ENCODE measurements at regions not wholly inside any gene's neighbourhood (a gene's known extent, or its start where the extent isn't known, plus 50 kb on each side); places are given as distances from the start of the nearest gene placed in this dataset.
A peak's percentile ranks its signal among the peaks of the same experiment; 100 is the strongest.
"Not testable (repeated sequence)": the region's sequence is repeated elsewhere in the genome, so short reads cannot be mapped to it uniquely, and the experiment has no call there.

DNA sequence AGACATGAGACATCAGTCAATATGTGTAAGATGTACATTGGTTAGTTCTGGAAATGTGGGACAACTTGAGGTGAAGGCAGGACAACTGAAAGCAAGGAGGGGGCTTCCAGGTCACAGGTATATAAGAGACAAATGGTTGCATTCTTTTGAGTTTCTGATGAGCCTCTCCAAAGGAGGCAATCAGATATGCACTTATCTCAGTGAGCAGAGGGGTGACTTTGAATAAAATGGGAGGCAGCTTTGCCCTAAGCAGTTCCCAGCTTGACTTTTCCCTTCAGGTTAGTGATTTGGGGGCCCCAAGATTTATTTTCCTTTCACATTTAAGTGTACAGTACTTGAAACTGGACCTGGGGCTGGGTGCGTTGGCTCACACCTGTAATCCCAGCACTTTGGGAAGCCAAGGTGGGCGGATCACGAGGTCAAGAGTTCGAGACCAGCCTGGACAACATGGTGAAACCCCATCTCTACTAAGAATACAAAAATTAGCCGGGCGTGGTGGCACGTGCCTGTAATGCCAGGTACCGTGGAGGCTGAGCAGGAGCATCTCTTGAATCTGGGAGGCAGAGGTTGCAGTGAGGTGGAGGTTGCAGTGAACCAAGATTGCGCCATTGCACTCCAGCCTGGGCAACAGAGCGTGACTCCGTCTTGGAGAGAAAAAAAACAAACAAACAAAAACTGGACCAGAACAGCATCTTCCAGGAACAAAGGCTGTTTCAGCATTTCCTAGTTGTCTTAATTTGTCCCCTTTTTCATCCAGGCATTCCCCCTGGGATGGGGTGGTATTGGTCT, 130.9 kb upstream of the ZNF746 start:
- DNase-seq, result not testable (repeated sequence)

GRCh38 chr7:149627911-149628310, 130.3 kb upstream of the ZNF746 start:
- DNase-seq, result no peak

DNA sequence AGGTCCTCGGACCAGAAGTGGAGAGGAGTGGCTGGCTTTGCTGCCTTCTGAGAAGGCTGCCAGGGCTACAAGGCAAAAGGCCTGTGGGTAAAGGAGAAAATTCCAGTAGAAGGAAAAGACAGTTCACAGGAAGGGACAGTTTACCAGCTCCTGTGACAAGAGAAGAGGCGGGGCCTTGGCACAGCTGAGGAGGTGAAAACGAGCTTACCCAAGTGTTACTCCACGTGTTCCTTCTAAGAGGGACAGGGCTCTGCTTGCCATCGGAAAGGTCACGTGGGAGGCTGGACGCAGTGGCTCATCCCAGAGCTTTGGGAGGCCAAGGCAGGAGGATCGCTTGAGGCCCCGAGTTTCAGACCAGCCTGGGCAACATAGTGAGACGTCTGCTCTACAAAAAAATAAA, 129.4 kb upstream of the ZNF746 start:
- no peak for DNase-seq

DNA sequence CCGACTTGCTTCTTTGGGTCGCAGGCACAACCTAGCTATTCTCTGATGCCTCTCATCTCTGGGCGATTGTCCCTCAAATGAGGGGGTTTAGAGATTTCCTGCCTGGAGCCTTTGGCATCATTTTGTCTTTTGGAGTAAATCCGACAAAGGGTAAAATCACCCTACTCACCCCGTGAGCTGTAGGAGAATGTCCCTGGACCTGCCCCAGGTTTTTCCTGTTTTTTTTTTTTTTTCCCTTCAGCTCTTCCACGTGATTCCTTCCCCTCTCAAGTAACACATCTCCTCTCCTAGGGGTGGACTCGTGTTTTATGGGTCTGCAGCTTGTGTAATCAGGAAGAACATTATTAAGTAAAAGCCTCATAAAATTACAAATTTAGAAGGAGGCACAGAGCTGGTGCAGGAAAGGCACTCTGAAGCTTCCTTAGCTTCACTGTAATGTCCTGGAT, 128.4 kb upstream of the ZNF746 start:
- no peak for DNase-seq

DNA sequence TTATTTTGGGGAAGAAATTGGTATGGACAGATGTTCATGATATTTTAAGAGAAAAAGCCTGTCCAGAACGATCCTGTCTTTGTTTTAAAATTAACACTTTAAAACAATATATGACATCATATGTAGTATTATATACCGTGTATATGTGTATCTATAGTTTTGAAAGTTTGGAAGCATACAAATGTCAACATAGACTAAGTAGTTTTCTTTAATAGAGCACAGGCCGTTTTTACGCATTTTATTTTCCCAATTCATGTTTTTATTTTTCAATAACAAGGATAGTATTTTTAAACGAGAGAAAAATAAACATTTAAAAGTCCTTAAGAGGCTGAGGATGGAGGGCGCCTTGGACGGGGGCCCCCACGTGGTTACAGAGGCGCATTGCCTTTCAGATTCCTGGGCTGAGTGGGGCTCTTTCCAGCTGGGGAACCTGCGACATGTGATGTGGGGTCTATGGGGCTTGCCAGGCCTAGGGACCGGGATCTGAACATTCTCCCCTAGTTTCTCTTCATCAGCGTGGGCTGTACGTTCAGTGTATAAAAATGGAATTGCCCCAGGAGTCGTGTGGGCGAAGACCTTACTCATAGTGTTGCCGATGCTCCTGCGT, 127.8 kb upstream of the ZNF746 start:
- DNase-seq, result no peak

DNA sequence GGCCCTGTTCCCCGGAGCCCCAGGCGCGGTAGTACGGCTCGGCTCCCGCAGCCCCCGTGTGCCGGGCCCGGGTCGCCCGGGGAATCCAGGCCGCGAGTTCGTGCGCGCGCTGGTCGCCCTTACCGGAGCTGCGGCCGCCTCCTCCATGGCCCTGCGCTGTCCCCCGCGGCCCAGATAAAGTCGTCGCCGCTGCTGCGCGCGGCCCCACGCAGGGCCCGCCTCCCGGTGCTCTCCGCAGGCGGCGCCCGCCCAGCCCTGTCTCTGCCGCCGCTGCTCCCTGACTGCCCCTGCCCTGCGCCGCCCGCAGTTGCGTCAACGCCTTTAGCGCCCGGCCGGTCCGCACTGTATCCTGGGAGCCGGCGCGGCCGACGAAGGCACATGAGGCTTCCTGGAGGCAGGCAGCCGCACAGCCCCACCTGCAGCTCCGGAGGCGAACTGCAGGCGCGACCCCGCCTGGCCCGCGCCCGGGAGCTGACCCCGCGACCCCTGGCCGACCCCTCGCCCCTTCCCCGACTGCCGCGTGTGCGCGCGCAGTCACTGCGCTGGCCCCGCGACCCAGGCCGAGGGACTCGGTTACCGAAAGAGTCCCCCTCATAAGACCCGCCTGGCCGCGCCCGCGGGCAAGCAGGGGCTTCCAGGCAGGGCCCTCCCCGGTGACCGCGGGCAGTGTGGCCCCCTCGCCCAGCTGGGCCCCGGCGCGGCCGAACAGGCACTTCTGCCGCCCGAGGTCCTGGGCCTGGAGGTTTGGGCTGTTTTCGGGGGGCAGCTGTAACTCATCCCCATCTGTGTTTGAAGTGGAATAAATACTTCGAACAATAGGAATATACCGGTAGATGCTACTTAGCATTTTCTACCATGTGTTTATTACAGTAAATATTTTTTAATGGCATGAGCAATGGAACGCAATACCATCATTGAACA, 127.1 kb upstream of the ZNF746 start:
- DNase-seq, result peak; percentile 13

- DNase-seq, result no peak
Measured at GRCh38 chr7:149624006-149624405, 126.4 kb upstream of the ZNF746 start.

GRCh38 chr7:149623262-149623997, 125.8 kb upstream of the ZNF746 start:
- DNase-seq, result not testable (repeated sequence)

DNA sequence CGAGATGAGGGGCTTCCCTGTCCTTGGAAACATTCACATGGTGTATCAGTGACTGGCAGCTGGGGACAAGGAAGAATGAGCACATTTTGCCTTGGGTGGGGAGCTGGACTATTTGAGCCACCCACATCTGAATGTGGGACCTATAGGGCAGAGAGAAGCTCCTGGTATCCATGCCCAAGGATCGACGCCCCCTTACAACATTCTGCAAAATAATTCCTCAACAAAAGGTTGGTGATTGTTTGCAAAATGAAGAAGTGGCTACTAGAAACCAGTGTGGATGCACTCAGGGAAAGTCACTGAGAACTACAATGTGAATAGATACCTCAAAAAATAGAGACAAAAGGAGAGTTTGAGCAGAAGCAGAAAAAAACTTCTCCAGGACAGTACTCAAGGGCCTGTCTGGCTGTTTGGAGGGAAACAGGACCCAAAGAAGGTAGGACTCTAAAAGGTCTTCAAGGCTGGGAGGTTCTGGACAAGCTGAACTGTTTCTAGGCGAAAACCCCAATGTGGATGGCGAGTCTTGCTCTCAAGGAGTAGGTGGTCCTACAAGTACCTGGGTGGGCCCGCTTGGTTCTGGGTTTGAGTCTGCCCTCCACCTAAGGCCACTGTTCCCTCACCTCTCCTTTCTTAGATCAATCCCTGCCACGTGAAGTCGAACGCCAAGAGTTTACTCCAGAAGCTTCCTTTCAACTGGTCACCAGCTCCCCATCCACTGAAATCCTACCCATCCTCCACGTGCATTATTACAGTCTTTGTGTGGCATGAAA, 125.0 kb upstream of the ZNF746 start:
- no peak for DNase-seq

- DNase-seq, result no peak
Measured at GRCh38 chr7:149621776-149622175, 124.2 kb upstream of the ZNF746 start.

- no peak for DNase-seq
Measured at GRCh38 chr7:149620961-149621360, 123.4 kb upstream of the ZNF746 start.

DNA sequence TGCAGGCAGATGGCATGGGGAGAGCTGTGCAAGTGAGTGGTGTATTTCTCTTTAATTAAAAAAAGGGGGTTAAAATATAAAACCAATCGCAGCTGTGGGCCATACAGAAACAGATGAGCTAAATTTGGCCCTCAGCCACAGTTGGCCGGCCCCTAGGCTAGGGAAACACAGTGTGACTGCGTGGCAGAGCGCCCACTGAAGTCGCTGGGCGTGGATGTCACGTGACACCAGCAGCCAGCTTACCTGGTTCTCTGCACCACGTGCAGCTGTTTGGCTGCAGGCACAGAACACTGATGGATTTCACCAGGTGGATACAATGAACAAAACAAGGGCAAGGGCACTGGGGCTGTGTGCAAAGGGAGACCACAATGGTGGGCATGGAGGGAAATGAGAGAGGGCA, 119.3 kb upstream of the ZNF746 start:
- no peak for DNase-seq

DNA sequence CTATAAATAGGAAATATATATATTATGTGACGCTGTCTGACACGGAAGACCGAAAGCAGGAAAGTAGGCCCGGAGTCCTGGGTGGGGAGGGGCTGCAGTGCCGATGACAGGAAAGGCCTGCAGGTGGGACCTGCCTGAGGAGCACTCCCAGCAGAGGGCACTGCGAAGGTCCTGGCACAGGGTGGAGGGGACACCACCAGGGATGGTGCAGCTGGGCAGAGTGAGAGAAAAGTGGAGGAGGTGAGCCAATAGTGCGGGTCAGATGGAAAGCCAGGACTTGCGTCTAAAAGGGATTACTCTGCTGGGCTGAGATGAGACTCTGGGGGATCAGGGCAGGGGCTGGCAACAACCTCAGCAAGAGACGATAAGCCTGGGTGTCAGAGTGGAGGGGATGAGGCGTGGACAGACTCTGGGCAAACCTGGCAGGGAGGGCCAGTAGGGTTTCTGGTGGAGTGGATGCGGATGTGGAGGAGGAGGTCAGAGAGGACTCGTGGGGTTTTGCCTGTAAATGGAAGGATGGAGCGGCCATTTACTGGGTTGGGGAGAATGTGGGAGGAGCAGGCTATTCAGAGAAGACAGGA, 118.2 kb upstream of the ZNF746 start:
- DNase-seq, result no peak

DNA sequence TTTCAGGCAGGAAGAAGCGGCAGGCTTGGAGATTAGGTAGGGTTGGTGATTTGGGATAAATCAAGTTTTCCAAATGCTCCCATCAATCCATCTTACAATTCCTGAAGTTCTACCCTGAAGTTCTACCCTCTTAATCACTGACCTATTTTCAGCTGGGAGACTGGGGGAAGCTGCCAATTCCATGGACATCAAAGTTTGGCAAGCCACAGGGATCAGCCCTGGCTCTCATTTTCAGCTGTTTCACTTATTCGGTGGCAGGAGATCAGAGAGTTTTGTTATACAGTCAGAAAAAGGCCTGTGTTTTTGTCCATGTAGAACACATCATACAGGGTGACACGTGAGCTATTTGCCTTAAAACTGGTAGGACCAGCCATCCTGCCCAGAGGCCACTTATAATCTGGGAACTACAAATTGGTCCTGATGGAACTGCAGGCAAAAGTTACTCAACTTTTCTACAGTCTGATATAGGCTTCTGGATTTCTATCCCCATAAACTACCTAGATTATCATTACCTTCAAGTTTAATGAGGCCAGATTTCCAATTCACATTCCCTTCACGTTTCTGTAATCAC, 112.9 kb upstream of the ZNF746 start:
- no peak for DNase-seq

DNA sequence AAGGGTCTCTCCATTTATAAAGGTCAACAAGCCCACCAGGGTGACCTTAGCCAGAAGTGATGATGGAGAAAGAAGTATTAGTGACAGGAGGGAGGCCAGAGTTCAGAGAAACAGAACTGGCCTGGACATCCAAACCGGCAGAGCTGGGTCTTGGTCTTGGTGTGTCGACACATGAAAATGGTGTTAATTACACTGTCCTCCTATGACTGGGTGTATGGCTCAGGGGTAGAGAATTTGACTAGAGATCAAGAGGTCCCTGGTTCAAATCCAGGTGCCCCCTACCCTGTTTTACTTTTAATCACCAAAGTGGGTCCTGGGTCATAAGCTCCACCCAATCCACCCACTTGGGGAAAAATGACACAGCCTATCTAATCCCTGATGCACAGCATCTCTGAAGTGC, 110.6 kb upstream of the ZNF746 start:
- no peak for DNase-seq

DNA sequence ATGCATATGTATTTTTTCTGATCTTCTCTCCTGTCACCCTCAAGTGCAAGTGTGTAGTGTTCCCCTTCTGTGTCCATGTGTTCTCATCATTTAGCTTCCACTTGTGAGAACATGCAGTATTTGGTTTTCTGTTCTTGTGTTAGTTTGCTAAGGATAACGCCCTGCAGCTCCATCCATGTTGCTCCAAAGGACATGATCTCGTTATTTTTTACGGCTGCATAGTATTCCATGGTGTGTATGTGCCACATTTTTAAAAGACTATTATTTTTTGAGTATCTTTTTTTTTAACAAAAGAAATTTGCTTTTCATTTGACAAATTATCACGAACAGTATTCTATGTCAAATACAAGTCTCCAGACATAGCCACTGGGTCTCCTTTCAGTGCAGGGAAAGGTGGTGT, 110.1 kb upstream of the ZNF746 start:
- no peak for DNase-seq

DNA sequence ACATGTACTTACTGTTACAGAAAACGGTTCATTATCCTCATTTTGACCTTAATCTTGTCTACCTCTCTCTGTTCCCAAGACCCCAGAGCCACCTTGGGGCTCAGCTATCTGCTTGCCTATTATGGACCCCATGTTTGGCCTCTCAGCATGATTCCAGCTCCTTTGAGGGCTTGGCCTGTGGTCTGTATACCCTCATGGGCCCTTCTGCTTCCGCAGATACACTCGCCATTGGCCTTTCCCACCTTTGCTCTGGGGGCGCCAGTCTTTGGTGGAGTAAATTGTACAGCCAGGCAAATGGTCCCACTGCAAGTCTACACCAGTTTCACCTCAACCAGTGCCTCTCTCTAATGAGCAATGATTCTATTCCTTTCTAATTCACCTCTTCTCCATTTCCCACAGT, 109.2 kb upstream of the ZNF746 start:
- no peak for DNase-seq

DNA sequence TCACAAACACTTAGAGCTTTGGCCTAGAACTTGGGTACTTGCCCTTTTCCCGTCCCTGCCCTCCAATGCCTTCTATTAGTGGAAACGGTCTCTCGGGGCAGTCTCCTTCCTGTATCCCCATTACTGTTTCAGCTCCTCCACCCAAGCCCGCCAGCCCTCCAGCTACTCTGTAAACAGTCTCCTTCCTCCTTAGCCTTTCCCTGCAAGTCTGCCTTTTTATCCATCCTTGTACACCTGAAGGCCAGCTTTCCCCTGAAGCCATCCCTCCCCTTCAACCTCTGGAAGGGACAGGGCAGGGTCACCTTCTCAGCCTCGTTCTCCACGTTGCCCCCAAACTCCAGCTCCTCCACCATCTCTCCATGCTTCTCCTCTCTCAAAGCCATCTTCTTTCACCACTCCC, 108.1 kb upstream of the ZNF746 start:
- DNase-seq, result no peak

- no peak for DNase-seq
Measured at GRCh38 chr7:149604521-149604920, 106.9 kb upstream of the ZNF746 start.

DNA sequence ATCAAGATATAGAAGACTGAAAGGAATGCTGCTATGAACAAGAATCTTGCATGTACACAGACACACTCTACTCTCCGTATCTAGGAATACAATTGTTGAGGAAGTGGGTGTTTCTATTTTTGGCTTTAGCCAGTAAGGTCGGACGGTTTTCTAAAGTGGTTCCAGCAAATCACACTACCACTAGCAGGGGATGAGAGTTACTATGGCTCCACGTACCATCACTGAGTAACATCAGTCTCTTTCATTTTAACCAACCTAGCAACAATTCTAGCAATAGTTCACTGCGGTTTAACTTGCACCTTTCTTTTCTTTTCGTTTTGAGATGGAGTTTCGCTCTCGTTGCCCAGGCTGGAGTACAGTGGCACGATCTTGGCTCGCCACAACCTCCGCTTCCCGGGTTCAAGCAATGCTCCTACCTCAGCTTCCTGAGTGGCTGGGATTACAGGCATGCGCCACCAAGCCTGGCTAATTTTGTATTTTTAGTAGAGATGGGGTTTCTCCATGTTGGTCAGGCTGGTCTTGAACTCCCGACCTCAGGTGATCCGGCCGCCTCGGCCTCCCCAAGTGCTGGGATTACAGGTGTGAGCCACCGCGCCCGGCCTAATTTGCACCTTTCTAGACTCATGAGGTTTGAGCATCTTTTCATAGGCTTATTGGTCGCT, 103.2 kb upstream of the ZNF746 start:
- not testable (repeated sequence) for DNase-seq
